K562 (cell line): ENCODE measurements at regions not wholly inside any gene's neighbourhood (a gene's known extent, or its start where the extent isn't known, plus 50 kb on each side); places are given as distances from the start of the nearest gene placed in this dataset.

Experiments
- ATAC-seq: fragments of 200-7000 bp; cut with Tn5 transposase; 3 replicates; pipeline ENCODE4 v1.9.1; 2020; ENCODE audit warnings: moderate library complexity
- BruUV-seq: library from RNA; stranded (reverse); fragments of 400-500 nt; replicated peaks from 2 replicates; lab custom pipeline; 2021; lab: Mats Ljungman, UMichigan
- CTCF ChIA-PET: fragments of 300-600 bp; formaldehyde crosslinking; extraction: SDS; loops from one replicate; lab custom pipeline; 2021; ENCODE audit warnings: low intra/inter-chr PET ratio; lab: Yijun Ruan, JAX
- POLR2A ChIA-PET: fragments of 300-600, 350-650 bp; sonication (Branson Sonifier 250); formaldehyde crosslinking; extraction: SDS; loops from one replicate; lab custom pipeline; 2021; ENCODE audit warnings: antibody characterized with exemption, inconsistent platforms; lab: Yijun Ruan, JAX
- DNase-seq, 4 experiments: peaks; one replicate each; pipeline versions ENCODE4 v3.0.0 to v3.0.0-alpha.2; 2011 to 2018; ENCODE audit warnings: low spot score in 3 of 4, mixed read lengths in 3 of 4; ENCODE audit errors: extremely low read depth in 1 of 4
- FAIRE-seq: peaks from 2 replicates; lab custom pipeline; 2011; peaks lifted over from hg19 to GRCh38; lab: Jason Lieb, UNC
- H2AFZ ChIP-seq: 2 replicates; pipeline ENCODE4 v1.6.0; 2011; ENCODE audit warnings: low read depth, low read length, control low read depth, inconsistent platforms
- H3K27ac ChIP-seq: fragments of 200-600 bp; 3 replicates; pipeline ENCODE4 v1.8.0; 2011; ENCODE audit warnings: low read depth, mild to moderate bottlenecking, control low read depth, inconsistent platforms, low read length, moderate library complexity, mixed read lengths; ENCODE audit errors: extremely low read depth
- H3K27me3 ChIP-seq, 2 experiments: fragments of 300-600 bp in 1 of 2; 2 replicates in 1 of 2; 3 replicates in 1 of 2; pipeline versions ENCODE4 v1.6.0 to v1.8.0; 2011; ENCODE audit warnings: inconsistent platforms in 2 of 2, low read length in 2 of 2, mild to moderate bottlenecking in 1 of 2, mixed read lengths in 1 of 2, moderate library complexity in 1 of 2; ENCODE audit not compliant: control insufficient read depth in 2 of 2, insufficient read depth in 2 of 2
- H3K36me3 ChIP-seq: fragments of 300-600 bp; 3 replicates; pipeline ENCODE4 v1.8.0; 2011; ENCODE audit warnings: mild to moderate bottlenecking, low read length, inconsistent platforms; ENCODE audit not compliant: control insufficient read depth, insufficient read depth
- H3K4me1 ChIP-seq, 2 experiments: fragments of 200-600 bp in 1 of 2; replicated peaks in 1 of 2; 2 replicates in 1 of 2; 3 replicates in 1 of 2; pipeline versions ENCODE4 v1.5.1 to v1.8.0; 2011; ENCODE audit warnings: inconsistent platforms in 2 of 2, low read length in 2 of 2, mild to moderate bottlenecking in 1 of 2, mixed read lengths in 1 of 2, moderate library complexity in 1 of 2; ENCODE audit not compliant: control insufficient read depth in 2 of 2, insufficient read depth in 2 of 2
- H3K4me2 ChIP-seq: 2 replicates; pipeline ENCODE4 v1.6.1; 2011; ENCODE audit warnings: low read length, control low read depth, inconsistent platforms, mixed read lengths; ENCODE audit not compliant: insufficient read depth
- H3K4me3 ChIP-seq: fragments of 200-600 bp; sonication (generic), shearing (Covaris generic); 2 replicates; pipeline ENCODE4 v1.5.1; 2016; ENCODE audit warnings: control low read depth, inconsistent platforms
- H3K79me2 ChIP-seq: fragments of 200-600 bp; 3 replicates; pipeline ENCODE4 v1.8.0; 2011; ENCODE audit warnings: low read length, inconsistent platforms; ENCODE audit not compliant: control insufficient read depth, insufficient read depth
- H3K9ac ChIP-seq, 2 experiments: 2 replicates each; pipeline versions ENCODE4 v1.6.0 to v1.6.1; 2011; ENCODE audit warnings: low read depth in 2 of 2, low read length in 2 of 2, control low read depth in 1 of 2, inconsistent platforms in 1 of 2, mild to moderate bottlenecking in 1 of 2, mixed read lengths in 1 of 2; ENCODE audit not compliant: insufficient read depth in 1 of 2
- H3K9me1 ChIP-seq: one replicate; pipeline ENCODE4 v1.6.0; 2011; ENCODE audit warnings: inconsistent platforms, mild to moderate bottlenecking, low read length, moderate library complexity; ENCODE audit not compliant: control insufficient read depth, insufficient read depth
- H3K9me3 ChIP-seq: replicated peaks from 2 replicates; pipeline ENCODE4 v1.5.1; 2011; ENCODE audit warnings: low read depth, low read length, inconsistent platforms; ENCODE audit not compliant: control insufficient read depth, insufficient read depth
- H4K20me1 ChIP-seq: replicated peaks from 2 replicates; pipeline ENCODE4 v1.6.1; 2011; ENCODE audit warnings: low read length, inconsistent platforms, mixed read lengths; ENCODE audit not compliant: control insufficient read depth, insufficient read depth
- ARHGAP35 ChIP-seq: fragments of 450-650 bp; IDR thresholded peaks from 2 replicates; pipeline ENCODE4 v1.6.1; 2018; ENCODE audit not compliant: partially characterized antibody
- ATF7 ChIP-seq: fragments of 450-650 bp; IDR thresholded peaks from 2 replicates; pipeline ENCODE4 v1.7.1; 2014; ENCODE audit warnings: mild to moderate bottlenecking, moderate library complexity
- EZH2 ChIP-seq: IDR thresholded peaks from 2 replicates; pipeline ENCODE4 v1.6.1; 2012; ENCODE audit warnings: low read depth, mild to moderate bottlenecking, inconsistent platforms, low read length, borderline replicate concordance
- KDM1A ChIP-seq, 2 experiments: fragments of 450-650 bp; IDR thresholded peaks; 2 replicates each; pipeline ENCODE4 v1.6.1; 2016; ENCODE audit warnings: mild to moderate bottlenecking in 2 of 2
- KHSRP ChIP-seq: fragments of 450-650 bp; IDR thresholded peaks from 2 replicates; pipeline ENCODE4 v1.6.1; 2017
- LEF1 ChIP-seq: fragments of 450-650 bp; IDR thresholded peaks from 2 replicates; pipeline ENCODE4 v1.6.1; 2016; ENCODE audit warnings: mild to moderate bottlenecking
- NFYB ChIP-seq: IDR thresholded peaks from 2 replicates; pipeline ENCODE4 v1.6.1; 2011; ENCODE audit warnings: mild to moderate bottlenecking, moderate library complexity; ENCODE audit not compliant: insufficient read length; ENCODE audit errors: extremely low read depth
- PHB2 ChIP-seq: fragments of 450-650 bp; IDR thresholded peaks from 2 replicates; pipeline ENCODE4 v1.6.1; 2017; ENCODE audit warnings: low read depth
- PTBP1 ChIP-seq: fragments of 200-400 bp; formaldehyde crosslinking; IDR thresholded peaks from 2 replicates; pipeline ENCODE4 v1.6.1; 2017; ENCODE audit warnings: low read depth, low read length
- PTRF ChIP-seq: fragments of 450-650 bp; IDR thresholded peaks from 2 replicates; pipeline ENCODE4 v1.6.1; 2016; ENCODE audit warnings: mild to moderate bottlenecking, missing genetic modification characterization, missing compliant biosample characterization
- SMARCB1 ChIP-seq: IDR thresholded peaks from 2 replicates; pipeline ENCODE4 v1.6.1; 2011; ENCODE audit warnings: improper control_type of control experiment, low read depth; ENCODE audit not compliant: insufficient read length
- SP1 ChIP-seq: sonication (generic); formaldehyde crosslinking; IDR thresholded peaks from 2 replicates; pipeline ENCODE4 v1.8.1; 2022; ENCODE audit warnings: mild to moderate bottlenecking, missing genetic modification reagents
- TAF1 ChIP-seq: IDR thresholded peaks from 2 replicates; pipeline ENCODE4 v1.6.1; 2011; ENCODE audit warnings: mild to moderate bottlenecking, low read length, moderate library complexity; ENCODE audit not compliant: insufficient read depth, control insufficient read depth, severe bottlenecking; ENCODE audit errors: extremely low read depth
- TCF15 ChIP-seq: fragments of 250-450 bp; sonication (Bioruptor Pico); IDR thresholded peaks from 2 replicates; pipeline ENCODE4 v1.8.0; 2022; ENCODE audit warnings: moderate library complexity, mild to moderate bottlenecking, inconsistent platforms
- ZBTB8A ChIP-seq: fragments of 450-650 bp; IDR thresholded peaks from 2 replicates; pipeline ENCODE4 v1.6.1; 2018; ENCODE audit warnings: mild to moderate bottlenecking, moderate library complexity; ENCODE audit not compliant: partially characterized antibody
- ZNF395 ChIP-seq: fragments of 200-800 bp; sonication (Bioruptor generic); IDR thresholded peaks from 2 replicates; pipeline ENCODE4 v1.6.1; 2017; ENCODE audit warnings: missing genetic modification characterization, missing compliant biosample characterization
- ZNF717 ChIP-seq: fragments of 250-450 bp; sonication (Bioruptor Pico); IDR thresholded peaks from 2 replicates; pipeline ENCODE4 v1.5.0; 2021
- WGBS: fragments of 100-300 bp; shearing (Covaris generic); methylation state at CpG from one replicate; pipeline ENCODE4 v1.1.6; 2016; ENCODE audit warnings: low coverage, mixed read lengths; ENCODE audit not compliant: insufficient coverage; ENCODE audit errors: missing lambda C conversion rate; 5-methylcytosine and 5-hydroxymethylcytosine counted together
- in situ Hi-C: fragments of 300-500 bp; cut with MboI; formaldehyde crosslinking; loops from 4 replicates; pipeline ENCODE4 v1.15.0; 2018; ENCODE audit warnings: inconsistent platforms, mixed read lengths
- intact Hi-C: fragments of 100-400 bp; cut with micrococcal nuclease; formaldehyde crosslinking; loops from 2 replicates; pipeline ENCODE4 v1.14.2; 2022
- TF ChIP-seq, protein P1 (sequence below): fragments of 450-650 bp; formaldehyde crosslinking; IDR thresholded peaks from 2 replicates; pipeline ENCODE4 v1.4.0; 2022; ENCODE audit warnings: mild to moderate bottlenecking, moderate library complexity

GRCh38 chr6:12621754-12622153 is 94.8 kb upstream of the PHACTR1 start:
- H4K20me1 ChIP-seq = no peaks in the 10 kb centered on the region
- H3K4me3 ChIP-seq = no peak overlapping the region
- no peaks in the 10 kb centered on the region for H3K9me3 ChIP-seq
- no peaks in the 10 kb centered on the region for H3K79me2 ChIP-seq
- no TSS peak for BruUV-seq
- no peak overlapping the region for H3K9ac ChIP-seq
- DNase-seq (no peak), FAIRE-seq (no peak), ATAC-seq (no peak)
- ChIA-PET POLR2A (no interaction called here), CTCF (no interaction called here)
- H3K27me3 ChIP-seq = peaks cover 4% of the 10 kb centered on the region in 2 experiments; a peak in 3 of 5 replicates
- in situ Hi-C loops (no loop called here), intact Hi-C loops (no loop called here)
- no peaks in the 10 kb centered on the region for H3K9me1 ChIP-seq
- H3K4me2 ChIP-seq = no peak overlapping the region
- H3K4me1 ChIP-seq = no peaks in the 10 kb centered on the region
- H3K36me3 ChIP-seq = no peaks in the 10 kb centered on the region
- no peak for TF ChIP-seq PHB2
- TF ChIP-seq KHSRP = no peak
- TF ChIP-seq ZBTB8A = no peak
- no peak for TF ChIP-seq TAF1
- 0% methylated on average over 5 of the region's 5 CpGs for WGBS
- H3K27ac ChIP-seq = no peak overlapping the region
- no peak overlapping the region for H2AFZ ChIP-seq

DNA sequence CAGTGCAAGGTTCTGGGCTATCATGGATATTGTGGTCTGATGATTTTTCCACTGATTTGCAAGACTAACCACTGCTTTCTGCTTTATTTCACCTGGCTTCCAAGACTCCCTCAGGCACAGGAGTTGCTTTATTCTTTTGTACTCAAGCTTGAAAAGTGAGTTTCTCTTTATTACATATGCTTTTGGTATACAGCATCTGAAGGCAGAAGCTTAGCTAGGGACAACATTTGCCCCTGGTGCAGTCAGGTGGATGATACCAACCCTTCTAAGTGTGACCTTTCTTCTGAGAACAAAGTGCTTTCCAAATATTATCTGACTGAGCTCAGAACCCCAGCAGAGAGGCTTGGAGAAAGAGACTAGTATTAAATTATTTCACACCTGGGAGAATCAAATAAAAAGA is 94.0 kb upstream of the PHACTR1 start:
- no peak overlapping the region for H3K4me2 ChIP-seq
- no peak for DNase-seq
- H3K9me3 ChIP-seq = no peaks in the 10 kb centered on the region
- H3K27ac ChIP-seq = no peak overlapping the region
- BruUV-seq = no TSS peak
- H3K9ac ChIP-seq = no peak overlapping the region
- FAIRE-seq = no peak
- no peaks in the 10 kb centered on the region for H3K79me2 ChIP-seq
- peaks cover 4% of the 10 kb centered on the region in 2 experiments; a peak in 3 of 5 replicates for H3K27me3 ChIP-seq
- H3K4me1 ChIP-seq = no peaks in the 10 kb centered on the region
- ChIA-PET POLR2A (no interaction called here), CTCF (no interaction called here)
- in situ Hi-C loops (no loop called here), intact Hi-C loops (no loop called here)
- H3K36me3 ChIP-seq = no peaks in the 10 kb centered on the region
- H2AFZ ChIP-seq = no peak overlapping the region
- no peaks in the 10 kb centered on the region for H3K9me1 ChIP-seq
- ATAC-seq = no peak
- H4K20me1 ChIP-seq = no peaks in the 10 kb centered on the region
- H3K4me3 ChIP-seq = no peak overlapping the region
- TF ChIP-seq SP1 (CRISPR knock-in tag) (no peak), EZH2 (no peak), SMARCB1 (no peak), TCF15 (CRISPR knock-in tag) (no peak), PTRF (tag) (no peak), ATF7 (no peak), LEF1 (no peak), KDM1A (IDR thresholded peaks at IDR 0.05) (no peak), ZNF717 (CRISPR knock-in tag) (no peak), ZNF395 (CRISPR knock-in tag) (no peak), NFYB (no peak), ARHGAP35 (no peak), PTBP1 (no peak)
- TF ChIP-seq, protein P1, sequence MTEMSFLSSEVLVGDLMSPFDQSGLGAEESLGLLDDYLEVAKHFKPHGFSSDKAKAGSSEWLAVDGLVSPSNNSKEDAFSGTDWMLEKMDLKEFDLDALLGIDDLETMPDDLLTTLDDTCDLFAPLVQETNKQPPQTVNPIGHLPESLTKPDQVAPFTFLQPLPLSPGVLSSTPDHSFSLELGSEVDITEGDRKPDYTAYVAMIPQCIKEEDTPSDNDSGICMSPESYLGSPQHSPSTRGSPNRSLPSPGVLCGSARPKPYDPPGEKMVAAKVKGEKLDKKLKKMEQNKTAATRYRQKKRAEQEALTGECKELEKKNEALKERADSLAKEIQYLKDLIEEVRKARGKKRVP (CRISPR knock-in tag) = no peak
